Astrocyte of the spinal cord (primary cell): ENCODE measurements at regions not wholly inside any gene's neighbourhood (a gene's known extent, or its start where the extent isn't known, plus 50 kb on each side); places are given as distances from the start of the nearest gene placed in this dataset.
A peak's percentile ranks its signal among the peaks of the same experiment; 100 is the strongest.

ENCODE experiments used
- DNase-seq: peaks from one replicate; pipeline ENCODE4 v3.0.0; 2011; ENCODE audit warnings: low read depth, low spot score
- H3K4me3 ChIP-seq: 2 replicates; pipeline ENCODE4 v1.5.1; 2011; ENCODE audit warnings: low read depth, mild to moderate bottlenecking, low read length, moderate library complexity
- in situ Hi-C: cut with HindIII; loops from 2 replicates; pipeline ENCODE4 v1.10.0; 2017; ENCODE audit warnings: low sequenced_read_pairs
- TF ChIP-seq, protein P1 (sequence below): IDR thresholded peaks from 2 replicates; pipeline ENCODE4 v1.5.1; 2012; ENCODE audit warnings: low read depth, mild to moderate bottlenecking, low read length, inconsistent platforms

DNA sequence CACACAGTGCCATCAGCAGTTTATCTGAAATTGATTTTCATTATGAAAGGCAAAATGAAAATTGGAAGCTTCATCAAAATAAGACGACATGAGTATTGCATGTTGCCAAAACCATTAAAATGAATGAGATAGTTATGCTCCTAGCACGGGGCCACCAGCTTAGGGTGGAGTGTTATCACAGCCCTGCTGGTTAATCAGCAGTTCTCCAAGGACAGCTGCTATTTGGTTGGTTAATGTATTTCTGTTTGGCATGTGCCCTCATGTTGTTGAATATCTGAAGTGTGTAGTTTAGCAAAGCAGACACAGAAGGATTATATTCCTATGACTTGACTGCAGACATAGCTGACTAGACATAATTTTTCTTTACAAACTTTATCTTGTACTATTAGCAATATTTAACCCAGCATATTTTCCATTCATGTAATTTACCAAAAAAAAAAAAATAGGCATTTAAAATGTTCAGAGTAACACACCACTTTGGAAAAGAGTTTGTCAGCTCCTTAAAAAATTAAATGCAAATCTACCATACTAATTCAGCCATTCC is 98.6 kb upstream of the PIK3R1 start:
- TF ChIP-seq, protein P1, sequence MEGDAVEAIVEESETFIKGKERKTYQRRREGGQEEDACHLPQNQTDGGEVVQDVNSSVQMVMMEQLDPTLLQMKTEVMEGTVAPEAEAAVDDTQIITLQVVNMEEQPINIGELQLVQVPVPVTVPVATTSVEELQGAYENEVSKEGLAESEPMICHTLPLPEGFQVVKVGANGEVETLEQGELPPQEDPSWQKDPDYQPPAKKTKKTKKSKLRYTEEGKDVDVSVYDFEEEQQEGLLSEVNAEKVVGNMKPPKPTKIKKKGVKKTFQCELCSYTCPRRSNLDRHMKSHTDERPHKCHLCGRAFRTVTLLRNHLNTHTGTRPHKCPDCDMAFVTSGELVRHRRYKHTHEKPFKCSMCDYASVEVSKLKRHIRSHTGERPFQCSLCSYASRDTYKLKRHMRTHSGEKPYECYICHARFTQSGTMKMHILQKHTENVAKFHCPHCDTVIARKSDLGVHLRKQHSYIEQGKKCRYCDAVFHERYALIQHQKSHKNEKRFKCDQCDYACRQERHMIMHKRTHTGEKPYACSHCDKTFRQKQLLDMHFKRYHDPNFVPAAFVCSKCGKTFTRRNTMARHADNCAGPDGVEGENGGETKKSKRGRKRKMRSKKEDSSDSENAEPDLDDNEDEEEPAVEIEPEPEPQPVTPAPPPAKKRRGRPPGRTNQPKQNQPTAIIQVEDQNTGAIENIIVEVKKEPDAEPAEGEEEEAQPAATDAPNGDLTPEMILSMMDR, result no peak
- DNase-seq, result no peak
- in situ Hi-C loops, result no loop called here
- no peak overlapping the region for H3K4me3 ChIP-seq

DNA sequence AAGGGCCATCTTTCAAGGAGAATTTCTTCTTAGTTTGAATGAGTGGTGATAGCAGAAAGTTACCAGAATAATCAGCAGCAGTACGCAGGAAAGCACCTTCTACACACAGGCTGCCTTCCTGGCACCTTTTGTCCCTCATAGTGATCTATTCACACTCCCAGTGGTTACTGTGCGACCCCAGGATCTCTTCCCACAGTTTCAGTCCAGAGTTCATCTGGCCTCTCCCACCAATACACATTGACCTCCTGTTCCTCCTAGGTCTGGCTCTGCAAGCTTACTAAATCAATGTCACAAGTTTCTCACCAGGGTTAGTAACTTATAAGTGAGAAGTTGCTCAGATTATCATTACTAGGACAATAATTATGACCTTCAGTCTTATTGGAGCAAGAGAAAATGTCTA is 99.1 kb upstream of the PIK3R1 start:
- H3K4me3 ChIP-seq, result no peak overlapping the region
- TF ChIP-seq, protein P1, result no peak
- in situ Hi-C loops, result no loop called here
- DNase-seq, result no peak

DNA sequence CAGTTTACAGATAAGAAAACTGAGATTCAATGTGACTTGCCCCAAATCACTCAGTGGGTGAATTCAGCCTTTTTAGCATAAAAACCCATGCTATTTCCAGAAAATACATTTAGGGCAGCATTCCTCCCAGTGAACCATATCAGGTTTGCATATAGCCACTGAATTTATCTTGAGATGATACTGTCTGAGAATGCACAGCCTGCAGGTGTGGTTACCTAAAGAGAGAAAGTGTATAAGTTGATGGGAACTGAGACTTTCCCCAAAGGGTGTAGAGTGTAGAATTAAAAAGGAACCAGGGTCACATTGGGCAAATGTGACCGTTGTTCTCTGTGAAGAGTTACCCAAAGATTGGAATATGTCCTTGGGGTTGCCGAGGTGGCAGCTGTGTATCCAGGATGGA is 100.0 kb upstream of the PIK3R1 start:
- no peak for DNase-seq
- H3K4me3 ChIP-seq, result no peak overlapping the region
- in situ Hi-C loops, result no loop called here
- TF ChIP-seq, protein P1, result no peak

DNA sequence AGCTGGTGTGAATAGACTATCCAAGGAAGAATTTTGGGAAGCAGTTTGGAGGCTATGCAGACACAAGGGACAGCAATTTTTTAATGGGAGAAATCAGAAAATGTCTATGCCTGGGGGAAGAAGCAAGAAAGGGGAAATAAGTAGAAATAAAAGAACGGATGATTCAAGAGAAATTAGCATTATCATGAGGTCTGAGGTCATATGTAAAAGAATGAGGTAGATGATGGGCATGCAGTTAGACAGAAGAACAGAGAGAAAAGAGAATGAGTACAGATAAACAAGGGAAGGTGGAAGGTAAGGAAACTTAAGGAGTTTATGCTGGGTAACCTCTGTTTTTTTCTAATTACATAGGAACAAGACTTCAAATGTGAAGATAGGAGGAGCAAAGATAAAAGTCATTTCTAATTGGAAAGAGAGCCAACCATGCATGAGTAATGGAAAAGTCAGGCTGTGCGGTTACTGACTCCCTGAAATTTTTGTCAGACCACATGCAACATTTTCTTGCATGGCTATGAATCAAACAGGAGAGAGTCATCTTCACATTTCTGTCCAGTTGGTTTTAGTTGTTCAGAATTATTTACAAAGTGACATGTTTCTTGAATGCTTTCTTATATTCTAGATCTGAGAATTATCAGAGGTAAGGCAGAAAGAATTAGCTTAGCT is 101.0 kb upstream of the PIK3R1 start:
- TF ChIP-seq, protein P1, result no peak
- DNase-seq, result peak; percentile 77
- in situ Hi-C loops, result no loop called here

DNA sequence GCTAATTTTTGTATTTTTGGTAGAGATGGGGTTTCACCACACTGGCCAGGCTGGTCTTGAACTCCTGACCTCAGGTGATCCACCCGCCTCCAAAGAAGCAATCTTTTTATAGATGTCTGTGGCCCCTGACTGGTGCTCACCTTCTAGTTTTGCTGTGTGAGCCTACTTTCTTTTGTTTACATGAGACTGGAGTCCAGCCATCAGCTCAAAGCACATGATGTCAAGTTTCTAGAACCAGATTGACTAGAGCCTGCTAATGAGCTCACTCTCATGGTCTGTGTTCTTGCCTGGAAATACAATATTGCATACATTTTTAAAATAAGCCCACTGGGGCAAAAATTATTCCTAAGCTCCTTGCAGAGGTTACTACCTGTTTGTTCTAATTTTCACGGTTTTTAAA is 102.9 kb upstream of the PIK3R1 start:
- in situ Hi-C loops, result no loop called here
- no peak for DNase-seq
- no peak overlapping the region for H3K4me3 ChIP-seq
- TF ChIP-seq, protein P1, result no peak

More for the DNA sequence above, 101.0 kb upstream of the PIK3R1 start:
- no peak overlapping the region for H3K4me3 ChIP-seq

DNA sequence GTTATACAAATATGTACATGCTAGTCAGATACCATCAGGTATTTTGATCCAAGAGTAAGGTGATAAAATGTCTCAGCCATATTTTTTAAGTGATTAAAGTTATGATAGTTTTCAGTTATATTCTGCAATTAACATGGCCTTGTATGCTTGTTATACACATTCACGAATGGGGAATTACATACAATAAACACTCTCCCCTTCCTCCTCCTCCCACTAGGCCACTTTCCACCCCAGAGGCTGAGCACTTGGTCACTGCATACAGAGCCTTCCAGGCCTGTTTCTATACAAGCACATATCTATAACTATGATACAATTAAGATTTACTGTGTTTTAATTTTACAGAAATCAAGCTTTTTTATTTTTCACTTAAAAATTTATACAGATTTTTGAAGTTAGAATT is 104.7 kb upstream of the PIK3R1 start:
- no peak for DNase-seq
- TF ChIP-seq, protein P1, result no peak
- H3K4me3 ChIP-seq, result no peak overlapping the region
- in situ Hi-C loops, result no loop called here
